ENCODE measurements at regions not wholly inside any gene's neighbourhood (a gene's known extent, or its start where the extent isn't known, plus 50 kb on each side); places are given as distances from the start of the nearest gene placed in this dataset.

GRCh38 chr4:163419074-163419473, 54.5 kb downstream of the TKTL2 start:
- TF ChIP-seq HDAC6 (IDR thresholded peaks at IDR 0.05; ENCODE audit: unreplicated experiment) (no peak), SREBF2 (IDR thresholded peaks at IDR 0.05; ENCODE audit: low read length) (no peak)
- no peak for FAIRE-seq
- no peak overlapping the region for H3K9ac ChIP-seq (ENCODE audit: control insufficient read depth, insufficient read depth, low read length)
- H3K36me3 ChIP-seq (ENCODE audit: control insufficient read depth in 2 of 2, insufficient read depth in 2 of 2, low read length in 1 of 2), result no peaks in the 10 kb centered on the region
- H2AFZ ChIP-seq (ENCODE audit: control insufficient read depth, low read depth, low read length), result no peak overlapping the region
- H3K4me2 ChIP-seq (ENCODE audit: control insufficient read depth, insufficient read depth), result no peak overlapping the region
- no peaks in the 10 kb centered on the region for H3K4me1 ChIP-seq (ENCODE audit: control insufficient read depth, insufficient read depth, low read length)
- no peak overlapping the region for H3K27ac ChIP-seq (ENCODE audit: control insufficient read depth, insufficient read depth)
- intact Hi-C loops (cut with micrococcal nuclease; ENCODE audit: unreplicated experiment), result no loop called here
- in situ Hi-C loops (cut with MboI), result no loop called here
- no peak overlapping the region for H3K4me3 ChIP-seq
- H4K20me1 ChIP-seq (ENCODE audit: control insufficient read depth, insufficient read depth), result no peaks in the 10 kb centered on the region
- DNase-seq (ENCODE audit: low read depth, low spot score), result no peak
- ChIA-PET POLR2A (no interaction called here), CTCF (no interaction called here), SMC1A (ENCODE audit: uncharacterized antibody, unreplicated experiment) (no interaction called here), RAD21 (ENCODE audit: unreplicated experiment) (no interaction called here)
- ATAC-seq, result no peak
- BruUV-seq (replicated peaks), result no TSS peak
- no peaks in the 10 kb centered on the region for H3K9me3 ChIP-seq (replicated peaks; ENCODE audit: control insufficient read depth, insufficient read depth, low read length)
- H3K27me3 ChIP-seq (replicated peaks in 1 of 2; ENCODE audit: control insufficient read depth in 2 of 2, insufficient read depth in 2 of 2, low read length in 1 of 2), result no peaks in the 10 kb centered on the region
- H3K79me2 ChIP-seq (ENCODE audit: control insufficient read depth, insufficient read depth, low read length), result no peaks in the 10 kb centered on the region

DNA sequence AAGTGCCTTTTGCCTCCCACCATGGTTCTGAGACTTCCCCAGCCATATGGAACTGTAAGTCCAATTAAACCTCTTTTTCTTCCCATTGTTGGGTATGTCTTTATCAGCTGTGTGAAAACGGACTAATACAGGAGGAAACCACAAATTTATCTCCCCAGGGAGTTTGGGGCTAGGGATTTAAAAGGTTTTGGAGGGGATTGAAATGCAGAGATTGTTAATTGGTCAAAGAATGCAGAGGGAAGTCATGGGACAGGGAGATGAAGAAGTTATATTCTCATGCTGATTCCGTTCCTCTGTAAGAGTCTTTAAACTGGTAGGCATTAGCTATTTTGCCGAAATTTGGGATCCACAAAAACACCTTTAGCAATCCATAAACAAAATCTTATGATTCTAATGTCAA, 57.9 kb downstream of the TKTL2 start:
- Histone ChIP-seq H3K4me2 (ENCODE audit: control insufficient read depth, insufficient read depth) (no peak overlapping the region), H3K9me3 (replicated peaks; ENCODE audit: control insufficient read depth, insufficient read depth, low read length) (no peaks in the 10 kb centered on the region), H3K4me1 (ENCODE audit: control insufficient read depth, insufficient read depth, low read length) (no peaks in the 10 kb centered on the region), H2AFZ (ENCODE audit: control insufficient read depth, low read depth, low read length) (no peak overlapping the region), H3K27me3 (replicated peaks in 1 of 2; ENCODE audit: control insufficient read depth in 2 of 2, insufficient read depth in 2 of 2, low read length in 1 of 2) (no peaks in the 10 kb centered on the region), H3K36me3 (ENCODE audit: control insufficient read depth in 2 of 2, insufficient read depth in 2 of 2, low read length in 1 of 2) (no peaks in the 10 kb centered on the region), H3K9ac (ENCODE audit: control insufficient read depth, insufficient read depth, low read length) (no peak overlapping the region), H3K79me2 (ENCODE audit: control insufficient read depth, insufficient read depth, low read length) (no peaks in the 10 kb centered on the region), H3K4me3 (no peak overlapping the region), H3K27ac (ENCODE audit: control insufficient read depth, insufficient read depth) (no peak overlapping the region), H4K20me1 (ENCODE audit: control insufficient read depth, insufficient read depth) (no peaks in the 10 kb centered on the region)
- DNase-seq (ENCODE audit: low read depth, low spot score) (no peak), ATAC-seq (no peak), FAIRE-seq (no peak)
- intact Hi-C loops (cut with micrococcal nuclease; ENCODE audit: unreplicated experiment), result no loop called here
- ChIA-PET SMC1A (ENCODE audit: uncharacterized antibody, unreplicated experiment) (no interaction called here), RAD21 (ENCODE audit: unreplicated experiment) (no interaction called here), CTCF (no interaction called here), POLR2A (no interaction called here)
- no TSS peak for BruUV-seq (replicated peaks)
- 11% methylated on average over 3 of the region's 3 CpGs for WGBS (ENCODE audit: insufficient coverage, insufficient replicate concordance, low lambda C conversion rate, missing lambda C conversion rate)
- in situ Hi-C loops (cut with MboI), result no loop called here
- TF ChIP-seq MEF2B (IDR thresholded peaks at IDR 0.05; ENCODE audit: partially characterized antibody, poor library complexity, severe bottlenecking) (peak; percentile 17), MTA2 (IDR thresholded peaks at IDR 0.05; ENCODE audit: low read depth) (no peak), RBBP5 (conservative IDR thresholded peaks at IDR 0.05) (no peak)

Data from GM12878 (cell line).